GM12892 (cell line): ENCODE measurements at regions not wholly inside any gene's neighbourhood (a gene's known extent, or its start where the extent isn't known, plus 50 kb on each side); places are given as distances from the start of the nearest gene placed in this dataset.

ENCODE experiments used
- POLR2A ChIP-seq: IDR thresholded peaks from 2 replicates; pipeline ENCODE4 v1.6.1; 2011; ENCODE audit warnings: low read depth, low read length, control low read depth
- POLR2AphosphoS5 ChIP-seq: IDR thresholded peaks from 2 replicates; pipeline ENCODE4 v1.6.1; 2011; ENCODE audit warnings: low read depth, low read length, control low read depth

GRCh38 chr5:165030971-165031370 lies 1525.6 kb downstream of the MAT2B start:
- no peak for TF ChIP-seq POLR2AphosphoS5
- no peak for TF ChIP-seq POLR2A
